Panc1 (cell line): ENCODE measurements at regions not wholly inside any gene's neighbourhood (a gene's known extent, or its start where the extent isn't known, plus 50 kb on each side); places are given as distances from the start of the nearest gene placed in this dataset.

Source experiments
- ATAC-seq: fragments of 200-7000 bp; cut with Tn5 transposase; 2 replicates; pipeline ENCODE4 v1.9.1; 2020; ENCODE audit warnings: mild to moderate bottlenecking, moderate library complexity
- BruUV-seq: library from RNA; stranded (reverse); fragments of 400-500 nt; replicated peaks from 2 replicates; lab custom pipeline; 2021; lab: Mats Ljungman, UMichigan
- CTCF ChIA-PET: fragments of 300-600 bp; sonication (Branson Sonifier 250); formaldehyde crosslinking; loops from one replicate; lab custom pipeline; 2022; ENCODE audit warnings: antibody characterized with exemption; lab: Charles Lee
- POLR2A ChIA-PET: fragments of 300-600 bp; sonication (Branson Sonifier 250); formaldehyde crosslinking; loops from one replicate; lab custom pipeline; 2022; ENCODE audit warnings: antibody characterized with exemption; lab: Charles Lee
- DNase-seq: peaks from one replicate; pipeline ENCODE4 v3.0.0-alpha.2; 2010; ENCODE audit warnings: low read depth, low spot score
- H3K27ac ChIP-seq: 2 replicates; pipeline ENCODE4 v1.5.1; 2011; ENCODE audit warnings: mild to moderate bottlenecking, low read length, inconsistent platforms
- H3K27me3 ChIP-seq: fragments of 200-500 bp; sonication (Bioruptor generic); 2 replicates; pipeline ENCODE4 v1.6.0; 2014; ENCODE audit warnings: low read length, inconsistent platforms; ENCODE audit not compliant: control insufficient read depth, insufficient read depth
- H3K36me3 ChIP-seq: fragments of 200-500 bp; sonication (Bioruptor generic); 2 replicates; pipeline ENCODE4 v1.5.1; 2014; ENCODE audit warnings: inconsistent platforms, mild to moderate bottlenecking, low read length, moderate library complexity; ENCODE audit not compliant: control insufficient read depth, insufficient read depth
- H3K4me1 ChIP-seq: 2 replicates; pipeline ENCODE4 v1.5.1; 2011; ENCODE audit warnings: inconsistent platforms, mild to moderate bottlenecking, low read length, moderate library complexity; ENCODE audit not compliant: control insufficient read depth, insufficient read depth
- H3K4me3 ChIP-seq, 2 experiments: 2 replicates each; pipeline ENCODE4 v1.5.1; 2011 to 2012; ENCODE audit warnings: low read depth in 2 of 2, low read length in 2 of 2, mild to moderate bottlenecking in 2 of 2, inconsistent platforms in 1 of 2, moderate library complexity in 1 of 2
- H3K9me3 ChIP-seq: fragments of 200-500 bp; sonication (Bioruptor generic); 2 replicates; pipeline ENCODE4 v1.5.1; 2014; ENCODE audit warnings: low read depth, mild to moderate bottlenecking, inconsistent platforms, low read length, moderate library complexity; ENCODE audit not compliant: control insufficient read depth, insufficient read depth
- CTCF ChIP-seq: fragments of 450-650 bp; IDR thresholded peaks from 2 replicates; pipeline ENCODE4 v1.5.1; 2017; ENCODE audit warnings: mild to moderate bottlenecking
- POLR2AphosphoS5 ChIP-seq: IDR thresholded peaks from 2 replicates; pipeline ENCODE4 v1.6.1; 2012; ENCODE audit warnings: mild to moderate bottlenecking, low read depth, low read length, moderate library complexity
- REST ChIP-seq, 2 experiments: IDR thresholded peaks; 2 replicates each; pipeline ENCODE4 v1.6.1; 2011 to 2012; ENCODE audit warnings: low read depth in 2 of 2, control low read depth in 1 of 2, low read length in 1 of 2, mild to moderate bottlenecking in 1 of 2, moderate library complexity in 1 of 2; ENCODE audit not compliant: insufficient read depth in 1 of 2
- SIN3A ChIP-seq: IDR thresholded peaks from 2 replicates; pipeline ENCODE4 v1.6.1; 2012; ENCODE audit warnings: low read depth, mild to moderate bottlenecking, low read length, moderate library complexity, borderline replicate concordance; ENCODE audit not compliant: insufficient read depth
- TCF7L2 ChIP-seq: IDR thresholded peaks from 2 replicates; pipeline ENCODE4 v1.6.1; 2011; ENCODE audit warnings: mild to moderate bottlenecking, low read depth, low read length, inconsistent platforms
- in situ Hi-C: cut with HindIII; loops from 2 replicates; pipeline ENCODE4 v1.10.0; 2016; ENCODE audit warnings: low sequenced_read_pairs, low pct_unique_long_range_greater_than_20kb
- intact Hi-C: fragments of 100-400 bp; cut with micrococcal nuclease; formaldehyde crosslinking; loops from one replicate; pipeline ENCODE4 v1.10.0; 2022; ENCODE audit not compliant: unreplicated experiment

GRCh38 chr15:62382046-62382445 lies 217.0 kb upstream of the C2CD4B start:
- POLR2A ChIA-PET = no interaction called here
- DNase-seq (no peak), ATAC-seq (no peak)
- H3K9me3 ChIP-seq = no peaks in the 10 kb centered on the region
- intact Hi-C loops (no loop called here), in situ Hi-C loops (no loop called here)
- no TSS peak for BruUV-seq
- no peak overlapping the region for H3K4me3 ChIP-seq
- no peaks in the 10 kb centered on the region for H3K36me3 ChIP-seq
- H3K4me1 ChIP-seq = no peaks in the 10 kb centered on the region
- H3K27me3 ChIP-seq = peaks cover 13% of the 10 kb centered on the region
- no peak overlapping the region for H3K27ac ChIP-seq
- TF ChIP-seq CTCF (no peak), POLR2AphosphoS5 (no peak), TCF7L2 (no peak), SIN3A (no peak), REST (IDR thresholded peaks at IDR 0.05; ENCODE audit: insufficient read depth in 1 of 2, low read depth in 2 of 2, low read length in 1 of 2) (no peak)
- CTCF ChIA-PET = no interaction called here

GRCh38 chr15:62389885-62390790 lies 225.1 kb upstream of the C2CD4B start, which contains the start of gene TLN2:
Gene TLN2 (plus strand): TSS chr15:62390550.
- CTCF ChIA-PET = no interaction called here
- TSS peak; percentile 86 for BruUV-seq

More at GRCh38 chr15:62389885-62390790, 225.1 kb upstream of the C2CD4B start, which contains the start of gene TLN2:
- POLR2A ChIA-PET = no interaction called here
- Histone ChIP-seq H3K27me3 (peaks cover 17% of the 10 kb centered on the region), H3K4me3 (peak within 1 kb of the TSS; percentile 84 to 100), H3K4me1 (peaks cover 5% of the 10 kb centered on the region), H3K36me3 (no peaks in the 10 kb centered on the region; the same call in 1 of the 2 replicates), H3K9me3 (no peaks in the 10 kb centered on the region), H3K27ac (peak within 1 kb of the TSS; percentile 94)
- no peak for DNase-seq
- in situ Hi-C loops (no loop called here), intact Hi-C loops (no loop called here)
- ATAC-seq = peak; percentile 88
- no peak for TF ChIP-seq TCF7L2
- TF ChIP-seq POLR2AphosphoS5 = peak; percentile 93
